ENCODE measurements at regions not wholly inside any gene's neighbourhood (a gene's known extent, or its start where the extent isn't known, plus 50 kb on each side); places are given as distances from the start of the nearest gene placed in this dataset.

DNA sequence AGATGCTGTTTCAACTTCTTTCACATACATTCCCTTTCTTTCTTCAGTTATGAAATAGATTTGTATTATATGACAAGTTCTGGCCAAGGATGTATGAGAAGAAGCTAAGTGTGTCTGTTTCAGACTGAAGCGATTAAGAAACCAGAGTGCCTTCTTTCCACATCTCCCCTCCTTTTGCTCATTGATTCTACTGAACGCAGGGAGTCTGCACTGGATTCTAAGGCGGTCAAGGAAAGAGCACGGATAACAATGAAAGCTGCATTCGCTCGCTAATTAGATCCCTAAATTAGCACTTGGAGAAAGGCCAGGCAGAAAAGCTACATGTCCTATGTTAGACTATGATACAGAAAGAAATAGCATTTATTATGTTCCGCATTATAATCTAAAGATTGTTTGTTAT is 267.7 kb downstream of the HAO1 start:
- Histone ChIP-seq H3K36me3 (ENCODE audit: insufficient read depth, low read length) (no peaks in the 10 kb centered on the region), H3K9ac (ENCODE audit: low read depth, low read length, poor library complexity, severe bottlenecking) (no peak overlapping the region), H3F3A (ENCODE audit: low read depth) (no peaks in the 10 kb centered on the region), H3K4me1 (ENCODE audit: insufficient read depth, low read length, poor library complexity, severe bottlenecking) (no peaks in the 10 kb centered on the region), H3K4me3 (ENCODE audit: low read length, poor library complexity, severe bottlenecking) (no peak overlapping the region), H3K9me3 (ENCODE audit: insufficient read depth, low read depth, low read length) (no peaks in the 10 kb centered on the region), H3K79me2 (ENCODE audit: insufficient read depth, low read length) (no peaks in the 10 kb centered on the region), H3K4me2 (ENCODE audit: low read depth, low read length, poor library complexity, severe bottlenecking) (no peak overlapping the region), H4K20me1 (ENCODE audit: insufficient read depth, low read length, poor library complexity, severe bottlenecking) (no peaks in the 10 kb centered on the region), H2AFZ (ENCODE audit: low read length) (no peak overlapping the region), H3K27me3 (ENCODE audit: insufficient read depth, low read length, poor library complexity, severe bottlenecking) (no peaks in the 10 kb centered on the region), H3K9me2 (replicated peaks; ENCODE audit: low read depth, low read length) (no peaks in the 10 kb centered on the region)
- TF ChIP-seq, protein P1, sequence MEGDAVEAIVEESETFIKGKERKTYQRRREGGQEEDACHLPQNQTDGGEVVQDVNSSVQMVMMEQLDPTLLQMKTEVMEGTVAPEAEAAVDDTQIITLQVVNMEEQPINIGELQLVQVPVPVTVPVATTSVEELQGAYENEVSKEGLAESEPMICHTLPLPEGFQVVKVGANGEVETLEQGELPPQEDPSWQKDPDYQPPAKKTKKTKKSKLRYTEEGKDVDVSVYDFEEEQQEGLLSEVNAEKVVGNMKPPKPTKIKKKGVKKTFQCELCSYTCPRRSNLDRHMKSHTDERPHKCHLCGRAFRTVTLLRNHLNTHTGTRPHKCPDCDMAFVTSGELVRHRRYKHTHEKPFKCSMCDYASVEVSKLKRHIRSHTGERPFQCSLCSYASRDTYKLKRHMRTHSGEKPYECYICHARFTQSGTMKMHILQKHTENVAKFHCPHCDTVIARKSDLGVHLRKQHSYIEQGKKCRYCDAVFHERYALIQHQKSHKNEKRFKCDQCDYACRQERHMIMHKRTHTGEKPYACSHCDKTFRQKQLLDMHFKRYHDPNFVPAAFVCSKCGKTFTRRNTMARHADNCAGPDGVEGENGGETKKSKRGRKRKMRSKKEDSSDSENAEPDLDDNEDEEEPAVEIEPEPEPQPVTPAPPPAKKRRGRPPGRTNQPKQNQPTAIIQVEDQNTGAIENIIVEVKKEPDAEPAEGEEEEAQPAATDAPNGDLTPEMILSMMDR (conservative IDR thresholded peaks at IDR 0.05; ENCODE audit: low read length) = no peak
- no peak for TF ChIP-seq EZH2phosphoT487 (IDR thresholded peaks at IDR 0.05; ENCODE audit: borderline replicate concordance)

DNA sequence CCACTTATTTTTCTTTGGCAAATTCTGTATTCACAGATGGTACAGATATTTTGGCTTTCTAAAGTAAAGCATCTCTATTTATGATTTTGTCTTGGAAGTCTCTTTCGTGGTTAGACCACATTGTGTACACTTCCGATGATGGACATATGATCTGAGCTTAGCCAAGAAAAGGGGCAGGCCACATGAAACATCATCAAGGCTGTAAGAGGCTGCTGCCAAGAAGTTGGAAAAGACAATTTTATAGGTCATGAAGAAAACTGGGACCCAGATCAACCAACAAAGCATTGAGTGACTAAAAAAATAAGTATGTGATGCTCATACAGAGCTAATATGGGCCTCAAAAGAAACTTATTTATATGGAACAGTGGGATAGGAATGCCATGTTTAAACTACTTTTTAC is 266.4 kb downstream of the HAO1 start:
- H3K4me3 ChIP-seq (ENCODE audit: low read length, poor library complexity, severe bottlenecking) = no peak overlapping the region
- H3K9ac ChIP-seq (ENCODE audit: low read depth, low read length, poor library complexity, severe bottlenecking) = no peak overlapping the region
- no peaks in the 10 kb centered on the region for H3K4me1 ChIP-seq (ENCODE audit: insufficient read depth, low read length, poor library complexity, severe bottlenecking)
- H3K27me3 ChIP-seq (ENCODE audit: insufficient read depth, low read length, poor library complexity, severe bottlenecking) = no peaks in the 10 kb centered on the region
- H3K36me3 ChIP-seq (ENCODE audit: insufficient read depth, low read length) = no peaks in the 10 kb centered on the region
- no peaks in the 10 kb centered on the region for H3K79me2 ChIP-seq (ENCODE audit: insufficient read depth, low read length)
- no peak overlapping the region for H3K4me2 ChIP-seq (ENCODE audit: low read depth, low read length, poor library complexity, severe bottlenecking)
- H3F3A ChIP-seq (ENCODE audit: low read depth) = no peaks in the 10 kb centered on the region
- H3K9me3 ChIP-seq (ENCODE audit: insufficient read depth, low read depth, low read length) = no peaks in the 10 kb centered on the region
- H4K20me1 ChIP-seq (ENCODE audit: insufficient read depth, low read length, poor library complexity, severe bottlenecking) = no peaks in the 10 kb centered on the region
- TF ChIP-seq, protein P1 (conservative IDR thresholded peaks at IDR 0.05; ENCODE audit: low read length) = no peak
- TF ChIP-seq EZH2phosphoT487 (IDR thresholded peaks at IDR 0.05; ENCODE audit: borderline replicate concordance) = no peak
- H2AFZ ChIP-seq (ENCODE audit: low read length) = no peak overlapping the region
- no peaks in the 10 kb centered on the region for H3K9me2 ChIP-seq (replicated peaks; ENCODE audit: low read depth, low read length)

DNA sequence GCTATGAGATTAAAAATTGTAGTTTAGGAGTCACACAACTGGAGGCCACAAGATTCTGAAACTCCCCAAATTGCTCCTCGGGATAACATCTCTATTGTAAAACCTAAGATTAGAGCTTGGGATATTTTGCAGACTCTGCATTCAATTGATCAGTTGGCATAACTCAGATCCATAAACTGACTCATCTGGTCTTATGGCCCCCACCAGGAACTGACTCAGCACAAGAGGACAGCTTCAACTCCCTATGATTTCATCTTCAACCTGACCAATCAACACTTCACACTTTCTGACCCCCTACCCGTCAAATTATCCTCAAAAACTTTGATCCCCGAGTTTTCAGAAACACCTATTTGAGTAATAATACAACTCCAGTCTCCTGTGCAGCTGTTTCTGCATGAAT is 257.3 kb downstream of the HAO1 start:
- Histone ChIP-seq H3K9me2 (replicated peaks; ENCODE audit: low read depth, low read length) (no peaks in the 10 kb centered on the region), H4K20me1 (ENCODE audit: insufficient read depth, low read length, poor library complexity, severe bottlenecking) (no peaks in the 10 kb centered on the region), H2AFZ (ENCODE audit: low read length) (no peak overlapping the region), H3K27me3 (ENCODE audit: insufficient read depth, low read length, poor library complexity, severe bottlenecking) (no peaks in the 10 kb centered on the region), H3K9ac (ENCODE audit: low read depth, low read length, poor library complexity, severe bottlenecking) (no peak overlapping the region), H3K9me3 (ENCODE audit: insufficient read depth, low read depth, low read length) (no peaks in the 10 kb centered on the region), H3K4me2 (ENCODE audit: low read depth, low read length, poor library complexity, severe bottlenecking) (no peak overlapping the region), H3K4me1 (ENCODE audit: insufficient read depth, low read length, poor library complexity, severe bottlenecking) (no peaks in the 10 kb centered on the region), H3K4me3 (ENCODE audit: low read length, poor library complexity, severe bottlenecking) (no peak overlapping the region), H3F3A (ENCODE audit: low read depth) (no peaks in the 10 kb centered on the region), H3K79me2 (ENCODE audit: insufficient read depth, low read length) (no peaks in the 10 kb centered on the region), H3K36me3 (ENCODE audit: insufficient read depth, low read length) (no peaks in the 10 kb centered on the region)
- TF ChIP-seq, protein P1 (conservative IDR thresholded peaks at IDR 0.05; ENCODE audit: low read length) = no peak
- no peak for TF ChIP-seq EZH2phosphoT487 (IDR thresholded peaks at IDR 0.05; ENCODE audit: borderline replicate concordance)
